Keratinocyte (primary cell): ENCODE measurements at regions not wholly inside any gene's neighbourhood (a gene's known extent, or its start where the extent isn't known, plus 50 kb on each side); places are given as distances from the start of the nearest gene placed in this dataset.
"Not testable (repeated sequence)": the region's sequence is repeated elsewhere in the genome, so short reads cannot be mapped to it uniquely, and the experiment has no call there.

ENCODE experiments used
- DNase-seq: peaks from one replicate; pipeline ENCODE4 v3.0.0-alpha.2; 2011; ENCODE audit warnings: low read depth, missing footprints, low spot score
- FAIRE-seq: peaks from 2 replicates; lab custom pipeline; 2011; peaks lifted over from hg19 to GRCh38; lab: Jason Lieb, UNC
- H2AFZ ChIP-seq: 2 replicates; pipeline ENCODE4 v1.6.0; 2012; ENCODE audit warnings: low read length, control low read depth, inconsistent platforms; ENCODE audit not compliant: control insufficient read depth
- H3K27ac ChIP-seq: 2 replicates; pipeline ENCODE4 v1.5.1; 2011; ENCODE audit warnings: low read length; ENCODE audit not compliant: control insufficient read depth, insufficient read depth
- H3K27me3 ChIP-seq: 3 replicates; pipeline ENCODE4 v1.6.0; 2011; ENCODE audit warnings: low read length; ENCODE audit not compliant: control insufficient read depth, insufficient read depth; ENCODE audit errors: extremely low read depth
- H3K36me3 ChIP-seq, 2 experiments: 2 replicates in 1 of 2; 3 replicates in 1 of 2; pipeline ENCODE4 v1.5.1; 2011; ENCODE audit warnings: low read length in 2 of 2, mild to moderate bottlenecking in 1 of 2; ENCODE audit not compliant: control insufficient read depth in 2 of 2, insufficient read depth in 2 of 2; ENCODE audit errors: extremely low read depth in 1 of 2
- H3K4me1 ChIP-seq: 3 replicates; pipeline ENCODE4 v1.5.1; 2011; ENCODE audit warnings: low read length; ENCODE audit not compliant: control insufficient read depth, insufficient read depth; ENCODE audit errors: extremely low read depth
- H3K4me2 ChIP-seq: 3 replicates; pipeline ENCODE4 v1.6.0; 2011; ENCODE audit warnings: low read depth, low read length; ENCODE audit not compliant: control insufficient read depth, insufficient read depth; ENCODE audit errors: extremely low read depth
- H3K4me3 ChIP-seq, 3 experiments: fragments of 200-600 bp in 1 of 3; sonication (generic) in 1 of 3; 2 replicates in 2 of 3; 3 replicates in 1 of 3; pipeline ENCODE4 v1.5.1; 2011 to 2016; ENCODE audit warnings: low read length in 3 of 3, mild to moderate bottlenecking in 3 of 3, control low read depth in 2 of 3, inconsistent platforms in 1 of 3, low read depth in 1 of 3, mixed read lengths in 1 of 3, mixed run types in 1 of 3, moderate library complexity in 1 of 3; ENCODE audit not compliant: control insufficient read depth in 2 of 3, insufficient read depth in 2 of 3; ENCODE audit errors: extremely low read depth in 1 of 3
- H3K79me2 ChIP-seq: 2 replicates; pipeline ENCODE4 v1.6.0; 2012; ENCODE audit warnings: low read length; ENCODE audit not compliant: control insufficient read depth, insufficient read depth
- H3K9ac ChIP-seq: 3 replicates; pipeline ENCODE4 v1.6.0; 2011; ENCODE audit warnings: low read length; ENCODE audit not compliant: control insufficient read depth, insufficient read depth; ENCODE audit errors: extremely low read depth
- H3K9me1 ChIP-seq: 3 replicates; pipeline ENCODE4 v1.6.0; 2011; ENCODE audit warnings: low read length; ENCODE audit not compliant: control insufficient read depth, insufficient read depth; ENCODE audit errors: extremely low read depth
- H3K9me3 ChIP-seq: 2 replicates; pipeline ENCODE4 v1.5.1; 2012; ENCODE audit warnings: low read depth, low read length; ENCODE audit not compliant: control insufficient read depth
- H4K20me1 ChIP-seq: 3 replicates; pipeline ENCODE4 v1.6.0; 2011; ENCODE audit warnings: low read length; ENCODE audit not compliant: control insufficient read depth, insufficient read depth; ENCODE audit errors: extremely low read depth
- EZH2 ChIP-seq: IDR thresholded peaks from one replicate; pipeline ENCODE4 v1.6.1; 2012; ENCODE audit warnings: inconsistent platforms, mild to moderate bottlenecking, low read length, moderate library complexity
- dilution Hi-C: fragments of 300-500 bp; cut with MboI; formaldehyde crosslinking; loops from one replicate; pipeline ENCODE4 v1.7.0; 2020; ENCODE audit warnings: low sequenced_read_pairs; ENCODE audit not compliant: extremely low pct_ligation_motif_present
- TF ChIP-seq, protein P1 (sequence below), 3 experiments: IDR thresholded peaks in 1 of 3; conservative IDR thresholded peaks in 1 of 3; optimal IDR thresholded peaks in 1 of 3; 2 replicates in 2 of 3; 3 replicates in 1 of 3; pipeline versions ENCODE3 to v1.5.1; 2011; ENCODE audit warnings: low read length in 3 of 3, mild to moderate bottlenecking in 3 of 3, moderate library complexity in 2 of 3, control low read depth in 1 of 3, inconsistent platforms in 1 of 3; ENCODE audit not compliant: insufficient read depth in 2 of 3; ENCODE audit errors: extremely low read depth in 1 of 3

DNA sequence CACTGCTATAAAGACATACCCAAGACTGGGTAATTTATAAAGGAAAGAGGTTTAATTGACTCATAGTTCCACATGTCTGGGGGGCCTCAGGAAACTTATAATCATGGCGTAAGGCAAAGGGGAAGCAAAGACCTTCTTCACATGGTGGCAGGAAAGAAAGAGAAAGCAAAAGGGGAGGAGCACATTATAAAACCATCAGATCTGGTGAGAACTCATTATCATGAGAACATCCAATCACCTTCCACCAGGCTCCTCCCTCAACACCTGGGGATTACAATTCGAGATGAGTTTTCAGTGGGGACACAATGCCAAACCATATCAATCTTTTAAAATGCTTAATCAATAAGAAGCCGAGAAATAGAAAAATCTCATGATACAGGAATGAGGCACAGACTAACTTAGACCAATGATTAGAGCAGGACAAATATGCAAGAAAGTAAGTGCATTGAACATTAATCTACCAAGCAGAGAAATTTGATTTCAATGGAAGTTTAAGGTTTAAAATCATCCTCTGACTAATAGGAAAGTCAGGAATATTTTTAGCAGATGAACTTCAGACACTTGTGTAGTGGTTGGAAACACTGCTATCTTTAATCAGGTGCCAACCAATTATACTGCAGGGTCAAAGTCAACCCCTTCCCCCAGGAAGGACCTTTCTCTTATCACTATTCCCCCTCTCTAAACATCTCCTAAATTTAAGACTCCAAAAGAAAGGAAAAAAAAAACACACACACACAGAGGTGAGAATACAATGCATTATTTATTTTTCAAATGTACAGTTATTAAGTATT lies 259.2 kb downstream of the IRS1 start:
- Histone ChIP-seq H3K4me3 (no peak overlapping the region), H2AFZ (no peak overlapping the region), H3K27ac (no peak overlapping the region), H3K79me2 (no peaks in the 10 kb centered on the region), H3K9ac (no peak overlapping the region), H4K20me1 (no peaks in the 10 kb centered on the region), H3K4me1 (no peaks in the 10 kb centered on the region), H3K9me3 (no peaks in the 10 kb centered on the region), H3K36me3 (no peaks in the 10 kb centered on the region), H3K4me2 (no peak overlapping the region), H3K9me1 (no peaks in the 10 kb centered on the region), H3K27me3 (no peaks in the 10 kb centered on the region)
- DNase-seq (no peak), FAIRE-seq (no peak)
- no peak for TF ChIP-seq EZH2
- TF ChIP-seq, protein P1, sequence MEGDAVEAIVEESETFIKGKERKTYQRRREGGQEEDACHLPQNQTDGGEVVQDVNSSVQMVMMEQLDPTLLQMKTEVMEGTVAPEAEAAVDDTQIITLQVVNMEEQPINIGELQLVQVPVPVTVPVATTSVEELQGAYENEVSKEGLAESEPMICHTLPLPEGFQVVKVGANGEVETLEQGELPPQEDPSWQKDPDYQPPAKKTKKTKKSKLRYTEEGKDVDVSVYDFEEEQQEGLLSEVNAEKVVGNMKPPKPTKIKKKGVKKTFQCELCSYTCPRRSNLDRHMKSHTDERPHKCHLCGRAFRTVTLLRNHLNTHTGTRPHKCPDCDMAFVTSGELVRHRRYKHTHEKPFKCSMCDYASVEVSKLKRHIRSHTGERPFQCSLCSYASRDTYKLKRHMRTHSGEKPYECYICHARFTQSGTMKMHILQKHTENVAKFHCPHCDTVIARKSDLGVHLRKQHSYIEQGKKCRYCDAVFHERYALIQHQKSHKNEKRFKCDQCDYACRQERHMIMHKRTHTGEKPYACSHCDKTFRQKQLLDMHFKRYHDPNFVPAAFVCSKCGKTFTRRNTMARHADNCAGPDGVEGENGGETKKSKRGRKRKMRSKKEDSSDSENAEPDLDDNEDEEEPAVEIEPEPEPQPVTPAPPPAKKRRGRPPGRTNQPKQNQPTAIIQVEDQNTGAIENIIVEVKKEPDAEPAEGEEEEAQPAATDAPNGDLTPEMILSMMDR (optimal IDR thresholded peaks at IDR 0.05 in 1 of 3, IDR thresholded peaks at IDR 0.05 in 1 of 3, conservative IDR thresholded peaks at IDR 0.05 in 1 of 3; ENCODE audit: extremely low read depth in 1 of 3, insufficient read depth in 2 of 3, low read length in 3 of 3) = no peak
- dilution Hi-C loops = no loop called here

DNA sequence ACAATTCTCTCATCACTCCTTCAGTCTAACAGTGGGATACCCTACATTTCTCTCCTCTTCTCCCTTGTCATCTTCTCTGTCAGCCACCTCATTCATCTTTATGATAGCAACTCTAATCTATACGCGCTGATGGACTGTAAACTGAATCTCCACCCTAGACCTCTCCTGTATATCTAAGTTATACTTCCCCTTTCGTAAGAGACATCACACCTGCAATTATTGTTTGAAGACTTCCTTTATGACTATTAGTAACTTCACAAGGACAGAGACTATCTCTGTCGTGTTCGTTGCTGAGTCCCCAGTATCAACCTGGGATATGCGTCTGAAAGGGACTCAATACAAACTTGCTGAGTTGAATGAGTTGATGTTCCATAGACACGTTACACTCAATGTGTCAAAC lies 263.2 kb downstream of the IRS1 start:
- H3K27me3 ChIP-seq = no peaks in the 10 kb centered on the region
- dilution Hi-C loops = no loop called here
- no peak for TF ChIP-seq EZH2
- TF ChIP-seq, protein P1 (optimal IDR thresholded peaks at IDR 0.05 in 1 of 3, IDR thresholded peaks at IDR 0.05 in 1 of 3, conservative IDR thresholded peaks at IDR 0.05 in 1 of 3; ENCODE audit: extremely low read depth in 1 of 3, insufficient read depth in 2 of 3, low read length in 3 of 3) = no peak

DNA sequence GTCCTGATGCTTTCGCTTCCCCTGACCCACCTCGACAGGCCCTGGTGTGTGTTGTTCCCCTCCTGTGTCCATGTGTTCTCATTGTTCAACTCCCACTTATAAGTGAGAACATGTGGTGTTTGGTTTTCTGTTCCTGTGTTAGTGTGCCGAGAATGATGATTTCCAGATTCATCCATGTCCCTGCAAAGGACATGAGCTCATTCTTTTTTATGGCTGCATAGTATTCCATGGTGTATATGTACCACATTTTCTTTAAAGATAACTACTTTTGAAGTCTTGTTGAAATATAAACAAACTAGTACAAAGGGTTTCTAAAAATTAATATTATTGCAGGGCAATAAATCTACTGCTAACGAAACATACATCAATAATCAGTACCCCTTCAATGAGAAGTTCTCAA lies 266.6 kb downstream of the IRS1 start:
- H3K9me3 ChIP-seq, H3K4me1 ChIP-seq, H3K79me2 ChIP-seq, H4K20me1 ChIP-seq, FAIRE-seq, DNase-seq, H3K27ac ChIP-seq, H3K4me2 ChIP-seq, dilution Hi-C loops, H2AFZ ChIP-seq, H3K27me3 ChIP-seq, H3K4me3 ChIP-seq, H3K36me3 ChIP-seq, H3K9me1 ChIP-seq, H3K9ac ChIP-seq: not testable (repeated sequence)

More for the DNA sequence above, 263.2 kb downstream of the IRS1 start:
- Histone ChIP-seq H3K79me2 (no peaks in the 10 kb centered on the region), H4K20me1 (no peaks in the 10 kb centered on the region), H3K27ac (no peak overlapping the region), H3K4me3 (no peak overlapping the region), H3K4me1 (peaks cover 5% of the 10 kb centered on the region), H3K9me3 (no peaks in the 10 kb centered on the region), H3K4me2 (no peak overlapping the region), H3K36me3 (no peaks in the 10 kb centered on the region), H3K9me1 (no peaks in the 10 kb centered on the region), H2AFZ (no peak overlapping the region), H3K9ac (no peak overlapping the region)
- no peak for DNase-seq
- FAIRE-seq = no peak
